Transverse colon (tissue), 4 donors: ENCODE measurements at regions not wholly inside any gene's neighbourhood (a gene's known extent, or its start where the extent isn't known, plus 50 kb on each side); places are given as distances from the start of the nearest gene placed in this dataset.

Experiments used
- EP300 ChIP-seq: sonication (generic); formaldehyde crosslinking; IDR thresholded peaks from one replicate; pipeline ENCODE4 v1.6.1; 2017; ENCODE audit warnings: antibody characterized with exemption, low read depth
- POLR2A ChIP-seq: fragments of 450-650 bp; IDR thresholded peaks from one replicate; pipeline ENCODE4 v1.6.1; 2016; ENCODE audit warnings: antibody characterized with exemption, mild to moderate bottlenecking, moderate library complexity
- POLR2AphosphoS5 ChIP-seq, 3 donors: sonication (generic); formaldehyde crosslinking; IDR thresholded peaks; one replicate each; pipeline ENCODE4 v1.6.1; 2016; ENCODE audit warnings: antibody characterized with exemption in 3 of 3
- TF ChIP-seq, protein P1 (sequence below), 5 experiments: fragments of 200-600 bp in 3 of 5; fragments of 450-650 bp in 2 of 5; sonication (generic) in 3 of 5; IDR thresholded peaks; 1 replicate in 2 of 5; 2 replicates in 3 of 5; pipeline ENCODE4 v1.5.1; 2016 to 2017; ENCODE audit warnings: antibody characterized with exemption in 5 of 5, inconsistent platforms in 3 of 5, mild to moderate bottlenecking in 2 of 5, moderate library complexity in 1 of 5

DNA sequence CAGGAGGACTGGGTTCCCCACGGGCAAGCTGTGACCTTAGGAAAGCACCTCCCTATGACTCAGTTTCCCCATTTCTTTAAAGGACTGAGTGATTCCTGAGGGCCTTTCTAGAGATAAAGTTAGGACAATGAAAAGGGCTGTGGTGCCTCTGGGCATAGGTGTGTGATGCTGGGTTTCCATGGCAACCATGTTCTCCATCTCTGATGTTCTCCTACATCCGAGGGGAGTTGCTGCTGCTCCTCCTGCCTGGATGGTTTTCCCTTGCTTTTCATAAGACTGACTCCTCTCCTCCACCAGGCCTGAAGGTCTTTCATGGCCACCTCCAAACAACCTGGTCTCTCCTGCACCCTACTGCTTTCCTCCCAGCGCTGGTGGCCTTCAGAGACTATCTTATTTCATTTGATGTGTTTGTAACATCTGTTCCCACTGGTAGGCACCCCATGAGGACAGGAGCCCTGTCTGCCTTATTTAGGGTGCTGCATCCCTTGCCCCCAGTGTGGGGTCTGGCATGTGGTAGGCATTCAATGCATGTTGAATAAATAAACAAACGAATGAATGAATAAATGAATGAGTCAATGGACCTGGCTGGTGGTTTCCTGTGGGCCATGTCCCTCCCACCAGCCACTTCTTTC is 112.2 kb upstream of the HAND1 start:
- TF ChIP-seq, protein P1, sequence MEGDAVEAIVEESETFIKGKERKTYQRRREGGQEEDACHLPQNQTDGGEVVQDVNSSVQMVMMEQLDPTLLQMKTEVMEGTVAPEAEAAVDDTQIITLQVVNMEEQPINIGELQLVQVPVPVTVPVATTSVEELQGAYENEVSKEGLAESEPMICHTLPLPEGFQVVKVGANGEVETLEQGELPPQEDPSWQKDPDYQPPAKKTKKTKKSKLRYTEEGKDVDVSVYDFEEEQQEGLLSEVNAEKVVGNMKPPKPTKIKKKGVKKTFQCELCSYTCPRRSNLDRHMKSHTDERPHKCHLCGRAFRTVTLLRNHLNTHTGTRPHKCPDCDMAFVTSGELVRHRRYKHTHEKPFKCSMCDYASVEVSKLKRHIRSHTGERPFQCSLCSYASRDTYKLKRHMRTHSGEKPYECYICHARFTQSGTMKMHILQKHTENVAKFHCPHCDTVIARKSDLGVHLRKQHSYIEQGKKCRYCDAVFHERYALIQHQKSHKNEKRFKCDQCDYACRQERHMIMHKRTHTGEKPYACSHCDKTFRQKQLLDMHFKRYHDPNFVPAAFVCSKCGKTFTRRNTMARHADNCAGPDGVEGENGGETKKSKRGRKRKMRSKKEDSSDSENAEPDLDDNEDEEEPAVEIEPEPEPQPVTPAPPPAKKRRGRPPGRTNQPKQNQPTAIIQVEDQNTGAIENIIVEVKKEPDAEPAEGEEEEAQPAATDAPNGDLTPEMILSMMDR (IDR thresholded peaks at IDR 0.05), result no peak
- TF ChIP-seq POLR2A (no peak), POLR2AphosphoS5 (IDR thresholded peaks at IDR 0.05) (no peak), EP300 (no peak)
